K562 (cell line): ENCODE measurements at regions not wholly inside any gene's neighbourhood (a gene's known extent, or its start where the extent isn't known, plus 50 kb on each side); places are given as distances from the start of the nearest gene placed in this dataset.

ENCODE experiments used
- ATAC-seq: fragments of 200-7000 bp; cut with Tn5 transposase; 3 replicates; pipeline ENCODE4 v1.9.1; 2020; ENCODE audit warnings: moderate library complexity
- BruUV-seq: library from RNA; stranded (reverse); fragments of 400-500 nt; replicated peaks from 2 replicates; lab custom pipeline; 2021; lab: Mats Ljungman, UMichigan
- CTCF ChIA-PET: fragments of 300-600 bp; formaldehyde crosslinking; extraction: SDS; loops from one replicate; lab custom pipeline; 2021; ENCODE audit warnings: low intra/inter-chr PET ratio; lab: Yijun Ruan, JAX
- POLR2A ChIA-PET: fragments of 300-600, 350-650 bp; sonication (Branson Sonifier 250); formaldehyde crosslinking; extraction: SDS; loops from one replicate; lab custom pipeline; 2021; ENCODE audit warnings: antibody characterized with exemption, inconsistent platforms; lab: Yijun Ruan, JAX
- DNase-seq, 4 experiments: peaks; one replicate each; pipeline versions ENCODE4 v3.0.0 to v3.0.0-alpha.2; 2011 to 2018; ENCODE audit warnings: low spot score in 3 of 4, mixed read lengths in 3 of 4; ENCODE audit errors: extremely low read depth in 1 of 4
- FAIRE-seq: peaks from 2 replicates; lab custom pipeline; 2011; peaks lifted over from hg19 to GRCh38; lab: Jason Lieb, UNC
- H2AFZ ChIP-seq: 2 replicates; pipeline ENCODE4 v1.6.0; 2011; ENCODE audit warnings: low read depth, low read length, control low read depth, inconsistent platforms
- H3K27ac ChIP-seq: fragments of 200-600 bp; 3 replicates; pipeline ENCODE4 v1.8.0; 2011; ENCODE audit warnings: low read depth, mild to moderate bottlenecking, control low read depth, inconsistent platforms, low read length, moderate library complexity, mixed read lengths; ENCODE audit errors: extremely low read depth
- H3K27me3 ChIP-seq, 2 experiments: fragments of 300-600 bp in 1 of 2; 2 replicates in 1 of 2; 3 replicates in 1 of 2; pipeline versions ENCODE4 v1.6.0 to v1.8.0; 2011; ENCODE audit warnings: inconsistent platforms in 2 of 2, low read length in 2 of 2, mild to moderate bottlenecking in 1 of 2, mixed read lengths in 1 of 2, moderate library complexity in 1 of 2; ENCODE audit not compliant: control insufficient read depth in 2 of 2, insufficient read depth in 2 of 2
- H3K36me3 ChIP-seq: fragments of 300-600 bp; 3 replicates; pipeline ENCODE4 v1.8.0; 2011; ENCODE audit warnings: mild to moderate bottlenecking, low read length, inconsistent platforms; ENCODE audit not compliant: control insufficient read depth, insufficient read depth
- H3K4me1 ChIP-seq, 2 experiments: fragments of 200-600 bp in 1 of 2; replicated peaks in 1 of 2; 2 replicates in 1 of 2; 3 replicates in 1 of 2; pipeline versions ENCODE4 v1.5.1 to v1.8.0; 2011; ENCODE audit warnings: inconsistent platforms in 2 of 2, low read length in 2 of 2, mild to moderate bottlenecking in 1 of 2, mixed read lengths in 1 of 2, moderate library complexity in 1 of 2; ENCODE audit not compliant: control insufficient read depth in 2 of 2, insufficient read depth in 2 of 2
- H3K4me2 ChIP-seq: 2 replicates; pipeline ENCODE4 v1.6.1; 2011; ENCODE audit warnings: low read length, control low read depth, inconsistent platforms, mixed read lengths; ENCODE audit not compliant: insufficient read depth
- H3K4me3 ChIP-seq: fragments of 200-600 bp; sonication (generic), shearing (Covaris generic); 2 replicates; pipeline ENCODE4 v1.5.1; 2016; ENCODE audit warnings: control low read depth, inconsistent platforms
- H3K79me2 ChIP-seq: fragments of 200-600 bp; 3 replicates; pipeline ENCODE4 v1.8.0; 2011; ENCODE audit warnings: low read length, inconsistent platforms; ENCODE audit not compliant: control insufficient read depth, insufficient read depth
- H3K9ac ChIP-seq, 2 experiments: 2 replicates each; pipeline versions ENCODE4 v1.6.0 to v1.6.1; 2011; ENCODE audit warnings: low read depth in 2 of 2, low read length in 2 of 2, control low read depth in 1 of 2, inconsistent platforms in 1 of 2, mild to moderate bottlenecking in 1 of 2, mixed read lengths in 1 of 2; ENCODE audit not compliant: insufficient read depth in 1 of 2
- H3K9me1 ChIP-seq: one replicate; pipeline ENCODE4 v1.6.0; 2011; ENCODE audit warnings: inconsistent platforms, mild to moderate bottlenecking, low read length, moderate library complexity; ENCODE audit not compliant: control insufficient read depth, insufficient read depth
- H3K9me3 ChIP-seq: replicated peaks from 2 replicates; pipeline ENCODE4 v1.5.1; 2011; ENCODE audit warnings: low read depth, low read length, inconsistent platforms; ENCODE audit not compliant: control insufficient read depth, insufficient read depth
- H4K20me1 ChIP-seq: replicated peaks from 2 replicates; pipeline ENCODE4 v1.6.1; 2011; ENCODE audit warnings: low read length, inconsistent platforms, mixed read lengths; ENCODE audit not compliant: control insufficient read depth, insufficient read depth
- NCOA2 ChIP-seq, 2 experiments: fragments of 450-650 bp; IDR thresholded peaks; 2 replicates each; pipeline ENCODE4 v1.6.1; 2018; ENCODE audit warnings: mild to moderate bottlenecking in 2 of 2, moderate library complexity in 1 of 2; ENCODE audit not compliant: partially characterized antibody in 2 of 2
- PRMT5 ChIP-seq: sonication (generic); formaldehyde crosslinking; IDR thresholded peaks from 2 replicates; pipeline ENCODE4 v1.5.0; 2020; ENCODE audit warnings: missing genetic modification reagents
- SRF ChIP-seq, 2 experiments: fragments of 250-450, 450-650 bp in 1 of 2; sonication (Bioruptor Pico) in 1 of 2; sonication (generic) in 1 of 2; formaldehyde crosslinking; IDR thresholded peaks; 2 replicates each; pipeline versions ENCODE4 v1.5.0 to v1.5.1; 2020 to 2022; ENCODE audit warnings: mild to moderate bottlenecking in 1 of 2, missing genetic modification reagents in 1 of 2
- SRSF7 ChIP-seq: fragments of 200-400 bp; formaldehyde crosslinking; optimal IDR thresholded peaks from 2 replicates; pipeline ENCODE3; 2017; ENCODE audit warnings: mild to moderate bottlenecking, low read depth, low read length
- WGBS: fragments of 100-300 bp; shearing (Covaris generic); methylation state at CpG from one replicate; pipeline ENCODE4 v1.1.6; 2016; ENCODE audit warnings: low coverage, mixed read lengths; ENCODE audit not compliant: insufficient coverage; ENCODE audit errors: missing lambda C conversion rate; 5-methylcytosine and 5-hydroxymethylcytosine counted together
- in situ Hi-C: fragments of 300-500 bp; cut with MboI; formaldehyde crosslinking; loops from 4 replicates; pipeline ENCODE4 v1.15.0; 2018; ENCODE audit warnings: inconsistent platforms, mixed read lengths
- intact Hi-C: fragments of 100-400 bp; cut with micrococcal nuclease; formaldehyde crosslinking; loops from 2 replicates; pipeline ENCODE4 v1.14.2; 2022
- TF ChIP-seq, protein P1 (sequence below): fragments of 450-650 bp; IDR thresholded peaks from 2 replicates; pipeline ENCODE4 v1.6.1; 2017; ENCODE audit warnings: mild to moderate bottlenecking, moderate library complexity
- TF ChIP-seq, protein P2 (sequence below): fragments of 450-650 bp; IDR thresholded peaks from 2 replicates; pipeline ENCODE4 v1.6.1; 2016; ENCODE audit warnings: antibody characterized with exemption
- TF ChIP-seq, protein P3 (sequence below): IDR thresholded peaks from 2 replicates; pipeline ENCODE4 v1.6.1; 2014; ENCODE audit warnings: antibody characterized with exemption
- TF ChIP-seq, protein P4 (sequence below): sonication (generic); formaldehyde crosslinking; IDR thresholded peaks from 2 replicates; pipeline ENCODE4 v1.8.0; 2023; ENCODE audit warnings: missing genetic modification reagents, mild to moderate bottlenecking, borderline replicate concordance

DNA sequence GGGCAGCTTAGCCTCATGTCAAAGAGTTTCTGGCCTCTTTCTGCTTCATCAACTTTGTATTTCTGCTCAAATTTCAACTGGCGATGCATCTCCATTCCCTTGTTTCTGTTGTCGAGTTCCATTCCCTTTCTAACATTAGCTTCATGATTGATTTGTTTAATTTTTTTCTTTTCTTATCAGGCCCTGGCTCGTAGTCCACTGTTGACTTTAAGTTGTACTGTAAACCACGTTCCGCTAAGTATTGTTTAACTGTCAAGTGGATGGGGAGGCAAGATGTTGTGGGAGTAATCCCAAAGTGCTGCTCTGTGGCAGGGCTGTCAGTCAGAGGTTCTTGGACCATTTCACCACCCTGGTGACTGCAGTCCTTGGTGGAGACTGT is 309.1 kb downstream of the PSAT1 start:
- Histone ChIP-seq H3K27ac (no peak overlapping the region), H3K4me2 (no peak overlapping the region), H3K4me3 (no peak overlapping the region), H2AFZ (no peak overlapping the region), H3K4me1 (no peaks in the 10 kb centered on the region), H3K9me3 (no peaks in the 10 kb centered on the region), H4K20me1 (no peaks in the 10 kb centered on the region), H3K9ac (no peak overlapping the region), H3K27me3 (no peaks in the 10 kb centered on the region), H3K36me3 (no peaks in the 10 kb centered on the region), H3K79me2 (no peaks in the 10 kb centered on the region), H3K9me1 (no peaks in the 10 kb centered on the region)
- 0% methylated on average over 5 of the region's 5 CpGs for WGBS
- ATAC-seq = no peak
- FAIRE-seq = no peak
- no peak for DNase-seq
- TF ChIP-seq SRF (CRISPR knock-in tag; IDR thresholded peaks at IDR 0.05) (no peak), SRSF7 (no peak), NCOA2 (IDR thresholded peaks at IDR 0.05; ENCODE audit: partially characterized antibody in 2 of 2) (no peak), PRMT5 (CRISPR knock-in tag) (no peak)
- TF ChIP-seq, protein P1, sequence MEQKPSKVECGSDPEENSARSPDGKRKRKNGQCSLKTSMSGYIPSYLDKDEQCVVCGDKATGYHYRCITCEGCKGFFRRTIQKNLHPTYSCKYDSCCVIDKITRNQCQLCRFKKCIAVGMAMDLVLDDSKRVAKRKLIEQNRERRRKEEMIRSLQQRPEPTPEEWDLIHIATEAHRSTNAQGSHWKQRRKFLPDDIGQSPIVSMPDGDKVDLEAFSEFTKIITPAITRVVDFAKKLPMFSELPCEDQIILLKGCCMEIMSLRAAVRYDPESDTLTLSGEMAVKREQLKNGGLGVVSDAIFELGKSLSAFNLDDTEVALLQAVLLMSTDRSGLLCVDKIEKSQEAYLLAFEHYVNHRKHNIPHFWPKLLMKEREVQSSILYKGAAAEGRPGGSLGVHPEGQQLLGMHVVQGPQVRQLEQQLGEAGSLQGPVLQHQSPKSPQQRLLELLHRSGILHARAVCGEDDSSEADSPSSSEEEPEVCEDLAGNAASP = no peak
- TF ChIP-seq, protein P2, sequence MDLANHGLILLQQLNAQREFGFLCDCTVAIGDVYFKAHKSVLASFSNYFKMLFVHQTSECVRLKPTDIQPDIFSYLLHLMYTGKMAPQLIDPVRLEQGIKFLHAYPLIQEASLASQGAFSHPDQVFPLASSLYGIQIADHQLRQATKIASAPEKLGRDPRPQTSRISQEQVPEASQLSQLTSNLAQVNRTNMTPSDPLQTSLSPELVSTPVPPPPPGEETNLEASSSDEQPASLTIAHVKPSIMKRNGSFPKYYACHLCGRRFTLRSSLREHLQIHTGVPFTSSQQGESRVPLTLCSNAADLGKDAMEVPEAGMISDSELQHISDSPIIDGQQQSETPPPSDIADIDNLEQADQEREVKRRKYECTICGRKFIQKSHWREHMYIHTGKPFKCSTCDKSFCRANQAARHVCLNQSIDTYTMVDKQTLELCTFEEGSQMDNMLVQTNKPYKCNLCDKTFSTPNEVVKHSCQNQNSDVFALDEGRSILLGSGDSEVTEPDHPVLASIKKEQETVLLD = no peak
- TF ChIP-seq, protein P3, sequence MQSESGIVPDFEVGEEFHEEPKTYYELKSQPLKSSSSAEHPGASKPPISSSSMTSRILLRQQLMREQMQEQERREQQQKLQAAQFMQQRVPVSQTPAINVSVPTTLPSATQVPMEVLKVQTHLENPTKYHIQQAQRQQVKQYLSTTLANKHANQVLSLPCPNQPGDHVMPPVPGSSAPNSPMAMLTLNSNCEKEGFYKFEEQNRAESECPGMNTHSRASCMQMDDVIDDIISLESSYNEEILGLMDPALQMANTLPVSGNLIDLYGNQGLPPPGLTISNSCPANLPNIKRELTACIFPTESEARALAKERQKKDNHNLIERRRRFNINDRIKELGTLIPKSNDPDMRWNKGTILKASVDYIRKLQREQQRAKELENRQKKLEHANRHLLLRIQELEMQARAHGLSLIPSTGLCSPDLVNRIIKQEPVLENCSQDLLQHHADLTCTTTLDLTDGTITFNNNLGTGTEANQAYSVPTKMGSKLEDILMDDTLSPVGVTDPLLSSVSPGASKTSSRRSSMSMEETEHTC = no peak
- TF ChIP-seq, protein P4, sequence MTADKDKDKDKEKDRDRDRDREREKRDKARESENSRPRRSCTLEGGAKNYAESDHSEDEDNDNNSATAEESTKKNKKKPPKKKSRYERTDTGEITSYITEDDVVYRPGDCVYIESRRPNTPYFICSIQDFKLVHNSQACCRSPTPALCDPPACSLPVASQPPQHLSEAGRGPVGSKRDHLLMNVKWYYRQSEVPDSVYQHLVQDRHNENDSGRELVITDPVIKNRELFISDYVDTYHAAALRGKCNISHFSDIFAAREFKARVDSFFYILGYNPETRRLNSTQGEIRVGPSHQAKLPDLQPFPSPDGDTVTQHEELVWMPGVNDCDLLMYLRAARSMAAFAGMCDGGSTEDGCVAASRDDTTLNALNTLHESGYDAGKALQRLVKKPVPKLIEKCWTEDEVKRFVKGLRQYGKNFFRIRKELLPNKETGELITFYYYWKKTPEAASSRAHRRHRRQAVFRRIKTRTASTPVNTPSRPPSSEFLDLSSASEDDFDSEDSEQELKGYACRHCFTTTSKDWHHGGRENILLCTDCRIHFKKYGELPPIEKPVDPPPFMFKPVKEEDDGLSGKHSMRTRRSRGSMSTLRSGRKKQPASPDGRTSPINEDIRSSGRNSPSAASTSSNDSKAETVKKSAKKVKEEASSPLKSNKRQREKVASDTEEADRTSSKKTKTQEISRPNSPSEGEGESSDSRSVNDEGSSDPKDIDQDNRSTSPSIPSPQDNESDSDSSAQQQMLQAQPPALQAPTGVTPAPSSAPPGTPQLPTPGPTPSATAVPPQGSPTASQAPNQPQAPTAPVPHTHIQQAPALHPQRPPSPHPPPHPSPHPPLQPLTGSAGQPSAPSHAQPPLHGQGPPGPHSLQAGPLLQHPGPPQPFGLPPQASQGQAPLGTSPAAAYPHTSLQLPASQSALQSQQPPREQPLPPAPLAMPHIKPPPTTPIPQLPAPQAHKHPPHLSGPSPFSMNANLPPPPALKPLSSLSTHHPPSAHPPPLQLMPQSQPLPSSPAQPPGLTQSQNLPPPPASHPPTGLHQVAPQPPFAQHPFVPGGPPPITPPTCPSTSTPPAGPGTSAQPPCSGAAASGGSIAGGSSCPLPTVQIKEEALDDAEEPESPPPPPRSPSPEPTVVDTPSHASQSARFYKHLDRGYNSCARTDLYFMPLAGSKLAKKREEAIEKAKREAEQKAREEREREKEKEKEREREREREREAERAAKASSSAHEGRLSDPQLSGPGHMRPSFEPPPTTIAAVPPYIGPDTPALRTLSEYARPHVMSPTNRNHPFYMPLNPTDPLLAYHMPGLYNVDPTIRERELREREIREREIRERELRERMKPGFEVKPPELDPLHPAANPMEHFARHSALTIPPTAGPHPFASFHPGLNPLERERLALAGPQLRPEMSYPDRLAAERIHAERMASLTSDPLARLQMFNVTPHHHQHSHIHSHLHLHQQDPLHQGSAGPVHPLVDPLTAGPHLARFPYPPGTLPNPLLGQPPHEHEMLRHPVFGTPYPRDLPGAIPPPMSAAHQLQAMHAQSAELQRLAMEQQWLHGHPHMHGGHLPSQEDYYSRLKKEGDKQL (CRISPR knock-in tag) = no peak
- ChIA-PET CTCF (no interaction called here), POLR2A (interaction anchor here (0.6 to 0.7 kb wide), 2 partner anchors 88 to 308 kb away, joined by 3 read pairs; no protein-coding TSS in a partner anchor)
- intact Hi-C loops = no loop called here
- no TSS peak for BruUV-seq
- in situ Hi-C loops = no loop called here
